LNCAP (cell line): ENCODE measurements at regions not wholly inside any gene's neighbourhood (a gene's known extent, or its start where the extent isn't known, plus 50 kb on each side); places are given as distances from the start of the nearest gene placed in this dataset.

Experiments used
- TF ChIP-seq, protein P1 (sequence below): fragments of 450-650 bp; IDR thresholded peaks from 2 replicates; pipeline ENCODE4 v1.5.1; 2017; ENCODE audit warnings: mild to moderate bottlenecking

GRCh38 chr4:35975617-35976355 is 268.5 kb downstream of the ARAP2 start:
- TF ChIP-seq, protein P1, sequence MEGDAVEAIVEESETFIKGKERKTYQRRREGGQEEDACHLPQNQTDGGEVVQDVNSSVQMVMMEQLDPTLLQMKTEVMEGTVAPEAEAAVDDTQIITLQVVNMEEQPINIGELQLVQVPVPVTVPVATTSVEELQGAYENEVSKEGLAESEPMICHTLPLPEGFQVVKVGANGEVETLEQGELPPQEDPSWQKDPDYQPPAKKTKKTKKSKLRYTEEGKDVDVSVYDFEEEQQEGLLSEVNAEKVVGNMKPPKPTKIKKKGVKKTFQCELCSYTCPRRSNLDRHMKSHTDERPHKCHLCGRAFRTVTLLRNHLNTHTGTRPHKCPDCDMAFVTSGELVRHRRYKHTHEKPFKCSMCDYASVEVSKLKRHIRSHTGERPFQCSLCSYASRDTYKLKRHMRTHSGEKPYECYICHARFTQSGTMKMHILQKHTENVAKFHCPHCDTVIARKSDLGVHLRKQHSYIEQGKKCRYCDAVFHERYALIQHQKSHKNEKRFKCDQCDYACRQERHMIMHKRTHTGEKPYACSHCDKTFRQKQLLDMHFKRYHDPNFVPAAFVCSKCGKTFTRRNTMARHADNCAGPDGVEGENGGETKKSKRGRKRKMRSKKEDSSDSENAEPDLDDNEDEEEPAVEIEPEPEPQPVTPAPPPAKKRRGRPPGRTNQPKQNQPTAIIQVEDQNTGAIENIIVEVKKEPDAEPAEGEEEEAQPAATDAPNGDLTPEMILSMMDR = no peak

- TF ChIP-seq, protein P1 = no peak
These were observed 265.8 kb downstream of the ARAP2 start for GRCh38 chr4:35978551-35978950.

GRCh38 chr4:35982318-35982717 is 262.0 kb downstream of the ARAP2 start:
- TF ChIP-seq, protein P1 = no peak

- TF ChIP-seq, protein P1 = no peak
These were observed 257.8 kb downstream of the ARAP2 start for GRCh38 chr4:35986537-35986936.

- TF ChIP-seq, protein P1 = no peak
These were observed 250.7 kb downstream of the ARAP2 start for GRCh38 chr4:35993606-35994005.

- TF ChIP-seq, protein P1 = no peak
These were observed 243.3 kb downstream of the ARAP2 start for GRCh38 chr4:36000941-36001557.

- TF ChIP-seq, protein P1 = no peak
These were observed 241.3 kb downstream of the ARAP2 start for GRCh38 chr4:36003051-36003450.
